Chondrocyte (in vitro differentiated cells): ENCODE measurements at regions not wholly inside any gene's neighbourhood (a gene's known extent, or its start where the extent isn't known, plus 50 kb on each side); places are given as distances from the start of the nearest gene placed in this dataset.

Experiments used
- DNase-seq: peaks from one replicate; pipeline ENCODE4 v3.0.0; 2021; ENCODE audit warnings: mixed read lengths, low spot score
- H3K27ac Mint-ChIP-seq: one replicate; pipeline ENCODE4 v1.8.0; 2021; ENCODE audit warnings: mild to moderate bottlenecking, moderate library complexity, mixed read lengths; ENCODE audit not compliant: unreplicated experiment
- H3K27me3 Mint-ChIP-seq: 2 replicates; pipeline ENCODE4 v1.8.0; 2021; ENCODE audit warnings: low read depth, mixed read lengths
- H3K36me3 Mint-ChIP-seq: 2 replicates; pipeline ENCODE4 v1.8.0; 2021; ENCODE audit warnings: low read depth, mixed read lengths
- H3K4me1 Mint-ChIP-seq: 2 replicates; pipeline ENCODE4 v1.8.0; 2021; ENCODE audit warnings: low read depth, mild to moderate bottlenecking, mixed read lengths
- H3K4me3 Mint-ChIP-seq: one replicate; pipeline ENCODE4 v1.8.0; 2021; ENCODE audit warnings: mild to moderate bottlenecking, moderate library complexity, mixed read lengths; ENCODE audit not compliant: unreplicated experiment
- H3K9me3 Mint-ChIP-seq: 2 replicates; pipeline ENCODE4 v1.8.0; 2021; ENCODE audit warnings: low read depth, mixed read lengths
- TF ChIP-seq, protein P1 (sequence below): fragments of 200-600 bp; sonication (generic); IDR thresholded peaks from 2 replicates; pipeline ENCODE4 v1.5.0; 2021; ENCODE audit warnings: antibody characterized with exemption, mild to moderate bottlenecking, moderate library complexity

GRCh38 chr3:110811050-110811449 is 260.6 kb upstream of the NECTIN3 start:
- Mint-ChIP-seq H3K36me3 (peaks cover 3% of the 10 kb centered on the region), H3K9me3 (no peaks in the 10 kb centered on the region), H3K27ac (peak overlapping the region; percentile 28), H3K4me3 (no peak overlapping the region), H3K4me1 (peaks cover 41% of the 10 kb centered on the region), H3K27me3 (no peaks in the 10 kb centered on the region)
- no peak for DNase-seq
- TF ChIP-seq, protein P1, sequence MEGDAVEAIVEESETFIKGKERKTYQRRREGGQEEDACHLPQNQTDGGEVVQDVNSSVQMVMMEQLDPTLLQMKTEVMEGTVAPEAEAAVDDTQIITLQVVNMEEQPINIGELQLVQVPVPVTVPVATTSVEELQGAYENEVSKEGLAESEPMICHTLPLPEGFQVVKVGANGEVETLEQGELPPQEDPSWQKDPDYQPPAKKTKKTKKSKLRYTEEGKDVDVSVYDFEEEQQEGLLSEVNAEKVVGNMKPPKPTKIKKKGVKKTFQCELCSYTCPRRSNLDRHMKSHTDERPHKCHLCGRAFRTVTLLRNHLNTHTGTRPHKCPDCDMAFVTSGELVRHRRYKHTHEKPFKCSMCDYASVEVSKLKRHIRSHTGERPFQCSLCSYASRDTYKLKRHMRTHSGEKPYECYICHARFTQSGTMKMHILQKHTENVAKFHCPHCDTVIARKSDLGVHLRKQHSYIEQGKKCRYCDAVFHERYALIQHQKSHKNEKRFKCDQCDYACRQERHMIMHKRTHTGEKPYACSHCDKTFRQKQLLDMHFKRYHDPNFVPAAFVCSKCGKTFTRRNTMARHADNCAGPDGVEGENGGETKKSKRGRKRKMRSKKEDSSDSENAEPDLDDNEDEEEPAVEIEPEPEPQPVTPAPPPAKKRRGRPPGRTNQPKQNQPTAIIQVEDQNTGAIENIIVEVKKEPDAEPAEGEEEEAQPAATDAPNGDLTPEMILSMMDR = no peak

DNA sequence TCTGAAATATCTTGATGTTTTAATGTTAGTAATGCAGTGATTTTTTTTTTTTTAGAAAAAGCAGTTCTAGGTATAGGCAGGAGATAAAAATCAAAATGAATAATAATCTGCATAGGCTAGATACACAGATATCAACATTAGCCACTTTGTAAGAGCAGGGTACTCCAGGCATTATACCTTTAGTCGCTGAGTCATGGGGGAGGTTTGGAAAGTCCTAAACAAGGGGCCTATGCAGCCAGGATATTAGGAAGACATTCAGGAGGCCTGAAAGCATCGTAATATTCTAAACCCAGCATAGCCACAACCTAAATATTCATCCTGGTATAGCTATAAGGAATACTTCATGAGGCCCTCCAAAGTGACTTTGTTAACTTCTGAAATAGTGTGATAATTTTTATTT is 258.1 kb upstream of the NECTIN3 start:
- no peak overlapping the region for H3K4me3 Mint-ChIP-seq
- no peaks in the 10 kb centered on the region for H3K27me3 Mint-ChIP-seq
- peaks cover 34% of the 10 kb centered on the region for H3K4me1 Mint-ChIP-seq
- no peak for DNase-seq
- H3K27ac Mint-ChIP-seq = peak overlapping the region; percentile 97
- H3K36me3 Mint-ChIP-seq = peaks cover 3% of the 10 kb centered on the region
- TF ChIP-seq, protein P1 = no peak
- H3K9me3 Mint-ChIP-seq = no peaks in the 10 kb centered on the region

GRCh38 chr3:110814170-110815007 is 257.2 kb upstream of the NECTIN3 start:
- Mint-ChIP-seq H3K36me3 (peaks cover 3% of the 10 kb centered on the region), H3K4me3 (peak overlapping the region; percentile 59), H3K27ac (peak overlapping the region; percentile 97), H3K27me3 (no peaks in the 10 kb centered on the region), H3K9me3 (no peaks in the 10 kb centered on the region), H3K4me1 (peaks cover 34% of the 10 kb centered on the region)
- DNase-seq = no peak
- TF ChIP-seq, protein P1 = no peak

GRCh38 chr3:110815008-110815583 is 256.5 kb upstream of the NECTIN3 start:
- H3K4me1 Mint-ChIP-seq = peaks cover 34% of the 10 kb centered on the region
- no peaks in the 10 kb centered on the region for H3K27me3 Mint-ChIP-seq
- peak overlapping the region; percentile 59 for H3K4me3 Mint-ChIP-seq
- peak overlapping the region; percentile 97 for H3K27ac Mint-ChIP-seq
- TF ChIP-seq, protein P1 = no peak
- no peak for DNase-seq
- peaks cover 5% of the 10 kb centered on the region for H3K36me3 Mint-ChIP-seq
- no peaks in the 10 kb centered on the region for H3K9me3 Mint-ChIP-seq

GRCh38 chr3:110816008-110816407 is 255.6 kb upstream of the NECTIN3 start:
- Mint-ChIP-seq H3K36me3 (peaks cover 5% of the 10 kb centered on the region), H3K4me1 (peaks cover 30% of the 10 kb centered on the region), H3K27ac (no peak overlapping the region), H3K9me3 (no peaks in the 10 kb centered on the region), H3K4me3 (no peak overlapping the region), H3K27me3 (no peaks in the 10 kb centered on the region)
- TF ChIP-seq, protein P1 = no peak
- DNase-seq = no peak
